Thymus (tissue), 11 donors: ENCODE measurements at regions not wholly inside any gene's neighbourhood (a gene's known extent, or its start where the extent isn't known, plus 50 kb on each side); places are given as distances from the start of the nearest gene placed in this dataset.
"Not testable (repeated sequence)": the region's sequence is repeated elsewhere in the genome, so short reads cannot be mapped to it uniquely, and the experiment has no call there.

Experiments used
- DNase-seq, 9 donors: peaks; one replicate each; pipeline ENCODE4 v3.0.0-alpha.2; 2013; ENCODE audit warnings: low spot score in 9 of 9, low read depth in 6 of 9, missing footprints in 1 of 9
- H3K27ac ChIP-seq, 2 donors: one replicate each; pipeline ENCODE4 v1.5.1; 2013; ENCODE audit warnings: control low read depth in 1 of 2, low read depth in 1 of 2, low read length in 1 of 2, mild to moderate bottlenecking in 1 of 2, moderate library complexity in 1 of 2
- H3K27me3 ChIP-seq, 2 donors: one replicate each; pipeline ENCODE4 v1.5.1; 2013; ENCODE audit warnings: low read length in 1 of 2; ENCODE audit not compliant: control insufficient read depth in 2 of 2, insufficient read depth in 1 of 2
- H3K36me3 ChIP-seq, 2 donors: one replicate each; pipeline ENCODE4 v1.5.1; 2013; ENCODE audit warnings: low read length in 1 of 2, mild to moderate bottlenecking in 1 of 2, moderate library complexity in 1 of 2; ENCODE audit not compliant: control insufficient read depth in 2 of 2, insufficient read depth in 2 of 2
- H3K4me1 ChIP-seq, 2 donors: one replicate each; pipeline ENCODE4 v1.5.1; 2013; ENCODE audit warnings: low read length in 2 of 2; ENCODE audit not compliant: control insufficient read depth in 2 of 2, insufficient read depth in 2 of 2
- H3K4me3 ChIP-seq, 2 donors: one replicate each; pipeline ENCODE4 v1.5.1; 2013; ENCODE audit warnings: low read length in 2 of 2, control low read depth in 1 of 2, mild to moderate bottlenecking in 1 of 2
- H3K9me3 ChIP-seq, 2 donors: one replicate each; pipeline ENCODE4 v1.5.1; 2013; ENCODE audit warnings: low read length in 1 of 2, mild to moderate bottlenecking in 1 of 2; ENCODE audit not compliant: control insufficient read depth in 2 of 2, insufficient read depth in 1 of 2
- WGBS: extraction: QIAGEN DNeasy Blood & Tissue Kit; methylation state at CpG from one replicate; pipeline ENCODE4 v1.1.7; 2013; 5-methylcytosine and 5-hydroxymethylcytosine counted together
- donor health status: healthy.

DNA sequence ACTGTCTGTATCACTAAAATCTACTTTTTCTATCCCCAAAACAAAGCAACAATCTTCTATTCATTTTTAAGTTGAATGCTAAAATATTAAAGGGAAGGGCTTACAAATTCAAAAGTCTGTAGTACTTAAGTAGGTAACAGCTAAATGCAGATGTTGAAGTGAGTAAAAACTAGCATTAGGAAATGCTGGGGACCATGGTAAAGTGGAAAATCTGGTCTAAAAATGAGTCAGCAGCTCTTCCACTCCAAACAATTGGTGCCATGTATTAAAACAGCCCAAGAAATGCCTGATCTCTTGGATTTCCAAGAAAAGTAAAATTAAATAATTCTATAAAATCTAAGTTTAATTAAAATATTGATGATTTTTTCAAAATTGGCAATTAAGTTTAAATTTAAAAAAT, 73.3 kb upstream of the PPP3CA start:
- H3K36me3 ChIP-seq, result no peaks in the 10 kb centered on the region
- H3K27me3 ChIP-seq, result peaks cover 0 to 16% of the 10 kb centered on the region in 2 donors

DNA sequence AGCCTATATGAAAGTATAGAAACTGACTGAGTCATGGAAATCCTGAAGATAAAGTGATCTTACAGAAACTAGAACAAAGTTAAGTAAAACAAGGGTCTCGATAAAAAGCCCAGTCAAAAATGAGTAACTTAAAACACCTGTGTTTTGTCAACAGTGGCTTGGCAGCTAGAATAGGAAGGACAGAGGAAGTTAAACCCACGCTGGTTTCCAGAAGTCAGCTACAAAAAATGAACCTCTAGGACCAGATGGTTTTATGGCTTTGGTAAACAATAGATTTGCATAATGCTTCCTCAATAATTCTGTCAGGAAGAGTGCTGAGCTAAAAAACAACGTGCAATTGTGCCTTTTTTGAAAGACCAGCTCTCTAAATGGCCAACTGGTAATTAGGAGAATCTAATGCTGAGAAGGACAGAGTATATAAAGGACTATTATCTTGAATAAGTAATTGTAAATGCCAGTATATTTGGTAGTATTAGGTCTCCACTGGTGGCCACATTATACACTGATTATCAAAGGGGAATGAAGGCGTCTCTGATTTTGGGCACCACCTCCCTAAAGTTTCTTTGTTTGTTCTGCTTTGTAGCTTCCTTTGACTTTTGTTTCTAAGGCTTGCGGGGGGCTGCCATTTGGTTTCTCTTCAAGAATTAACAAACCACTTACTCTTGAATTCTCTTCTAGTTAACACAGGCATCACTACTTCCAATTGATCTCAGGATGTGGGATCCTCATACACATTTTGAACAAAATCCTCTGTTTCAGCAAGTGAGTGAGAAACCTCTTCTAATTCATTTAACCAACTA, 72.2 kb upstream of the PPP3CA start:
- peaks cover 6 to 18% of the 10 kb centered on the region in 2 donors for H3K4me1 ChIP-seq

More for the DNA sequence above, 73.3 kb upstream of the PPP3CA start:
- peaks cover 6 to 18% of the 10 kb centered on the region in 2 donors for H3K4me1 ChIP-seq
- no peak overlapping the region for H3K27ac ChIP-seq
- H3K4me3 ChIP-seq, result no peak overlapping the region
- peaks cover 0 to 15% of the 10 kb centered on the region in 2 donors for H3K9me3 ChIP-seq
- DNase-seq, result no peak

DNA sequence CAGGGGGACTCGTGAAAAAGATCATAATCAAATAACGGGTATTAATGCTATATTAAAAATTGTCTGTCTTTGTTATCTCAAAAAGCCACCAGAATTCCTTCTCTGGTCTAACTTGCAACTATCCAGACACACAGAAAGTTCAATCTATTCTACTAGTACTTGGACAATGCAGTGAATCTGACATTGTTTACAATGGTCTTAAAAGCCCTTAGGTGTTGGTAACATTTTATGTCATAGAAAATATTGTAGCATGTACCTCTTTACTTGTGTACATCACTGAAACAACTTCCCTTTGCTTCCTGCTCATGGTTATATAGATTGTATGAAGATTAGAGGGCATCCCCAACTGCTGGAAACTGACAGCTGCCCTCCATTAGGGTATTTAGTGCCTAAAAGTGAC, 71.1 kb upstream of the PPP3CA start:
- Histone ChIP-seq H3K36me3 (no peaks in the 10 kb centered on the region), H3K4me3 (no peak overlapping the region), H3K9me3 (peaks cover 0 to 15% of the 10 kb centered on the region in 2 donors), H3K27me3 (peaks cover 0 to 22% of the 10 kb centered on the region in 2 donors), H3K4me1 (peaks cover 6 to 18% of the 10 kb centered on the region in 2 donors), H3K27ac (no peak overlapping the region)
- 4% methylated on average over 2 of the region's 2 CpGs for WGBS
- DNase-seq, result peak in 1 of 9 donors; percentile 8

More for the DNA sequence above, 72.2 kb upstream of the PPP3CA start:
- H3K27me3 ChIP-seq, result peaks cover 0 to 21% of the 10 kb centered on the region in 2 donors
- H3K27ac ChIP-seq, result no peak overlapping the region
- no peak overlapping the region for H3K4me3 ChIP-seq
- WGBS, result 16% methylated on average over 5 of the region's 5 CpGs
- no peaks in the 10 kb centered on the region for H3K36me3 ChIP-seq
- DNase-seq, result peak in 4 of 9 donors; percentile 19 to 64 (median 28)
- peaks cover 0 to 15% of the 10 kb centered on the region in 2 donors for H3K9me3 ChIP-seq

- no peak overlapping the region for H3K4me3 ChIP-seq
- peaks cover 6 to 18% of the 10 kb centered on the region in 2 donors for H3K4me1 ChIP-seq
- peaks cover 0 to 15% of the 10 kb centered on the region in 2 donors for H3K9me3 ChIP-seq
- WGBS, result 2% methylated on average over 2 of the region's 2 CpGs
- peaks cover 0 to 22% of the 10 kb centered on the region in 2 donors for H3K27me3 ChIP-seq
- peak; percentile 40 to 90 (median 72) for DNase-seq
- H3K27ac ChIP-seq, result no peak overlapping the region
- H3K36me3 ChIP-seq, result no peaks in the 10 kb centered on the region
Measured at GRCh38 chr4:101418055-101418454, 70.7 kb upstream of the PPP3CA start.

DNA sequence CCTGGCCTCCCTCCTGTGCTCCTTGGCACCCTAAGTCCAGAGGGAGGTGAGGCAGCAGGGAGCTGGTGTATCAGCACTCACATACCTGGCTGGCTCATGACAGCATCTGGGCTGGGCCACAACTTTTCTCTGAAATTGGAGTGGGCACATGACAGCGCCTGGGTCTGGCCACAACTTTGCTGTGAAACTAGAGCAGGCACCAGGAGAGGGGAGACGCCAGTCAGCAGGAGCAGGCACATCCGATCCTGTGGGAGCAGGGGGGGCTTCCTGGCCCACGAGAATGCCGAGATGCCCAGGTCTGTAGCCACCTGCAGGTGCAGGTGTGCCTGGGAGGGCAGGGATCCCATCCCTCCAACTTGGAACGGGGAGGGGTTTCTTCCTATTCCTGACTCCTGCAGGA, 69.7 kb upstream of the PPP3CA start:
- peaks cover 0 to 15% of the 10 kb centered on the region in 2 donors for H3K9me3 ChIP-seq
- H3K36me3 ChIP-seq, result no peaks in the 10 kb centered on the region
- peaks cover 0 to 22% of the 10 kb centered on the region in 2 donors for H3K27me3 ChIP-seq
- DNase-seq, result no peak
- 54% methylated on average over 6 of the region's 6 CpGs for WGBS
- H3K27ac ChIP-seq, result no peak overlapping the region
- H3K4me1 ChIP-seq, result peaks cover 6 to 18% of the 10 kb centered on the region in 2 donors
- no peak overlapping the region for H3K4me3 ChIP-seq

GRCh38 chr4:101415962-101416361, 68.6 kb upstream of the PPP3CA start:
- DNase-seq, result no peak
- peaks cover 6 to 18% of the 10 kb centered on the region in 2 donors for H3K4me1 ChIP-seq
- WGBS, result 98% methylated on average over 6 of the region's 6 CpGs
- H3K27ac ChIP-seq, result no peak overlapping the region
- peaks cover 0 to 15% of the 10 kb centered on the region in 2 donors for H3K9me3 ChIP-seq
- peaks cover 0 to 22% of the 10 kb centered on the region in 2 donors for H3K27me3 ChIP-seq
- no peaks in the 10 kb centered on the region for H3K36me3 ChIP-seq
- no peak overlapping the region for H3K4me3 ChIP-seq

DNA sequence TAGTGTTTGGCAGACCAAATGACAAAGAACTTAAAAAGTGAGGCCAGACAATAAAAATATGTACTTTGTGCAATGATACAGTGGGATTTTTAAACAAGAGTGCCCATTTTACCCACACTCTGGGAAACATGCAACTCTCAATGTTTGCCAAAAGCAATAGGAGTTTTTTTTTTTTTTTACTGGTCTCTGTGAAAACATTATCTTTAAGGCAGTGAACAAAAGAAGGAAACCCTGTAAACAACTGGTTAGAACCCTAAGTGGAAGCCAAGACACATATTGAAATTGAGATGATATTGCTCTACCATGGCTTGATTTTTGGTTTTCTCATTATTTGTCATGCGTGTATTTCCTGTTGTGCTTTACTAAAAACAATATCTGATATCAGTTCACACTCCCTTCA, 67.2 kb upstream of the PPP3CA start:
- DNase-seq, result no peak
- WGBS, result 92% methylated on average over 1 of the region's 1 CpG
- peaks cover 4 to 15% of the 10 kb centered on the region in 2 donors for H3K4me1 ChIP-seq
- H3K4me3 ChIP-seq, result no peak overlapping the region
- peaks cover 0 to 22% of the 10 kb centered on the region in 2 donors for H3K27me3 ChIP-seq
- peaks cover 0 to 15% of the 10 kb centered on the region in 2 donors for H3K9me3 ChIP-seq
- no peak overlapping the region for H3K27ac ChIP-seq
- H3K36me3 ChIP-seq, result no peaks in the 10 kb centered on the region

DNA sequence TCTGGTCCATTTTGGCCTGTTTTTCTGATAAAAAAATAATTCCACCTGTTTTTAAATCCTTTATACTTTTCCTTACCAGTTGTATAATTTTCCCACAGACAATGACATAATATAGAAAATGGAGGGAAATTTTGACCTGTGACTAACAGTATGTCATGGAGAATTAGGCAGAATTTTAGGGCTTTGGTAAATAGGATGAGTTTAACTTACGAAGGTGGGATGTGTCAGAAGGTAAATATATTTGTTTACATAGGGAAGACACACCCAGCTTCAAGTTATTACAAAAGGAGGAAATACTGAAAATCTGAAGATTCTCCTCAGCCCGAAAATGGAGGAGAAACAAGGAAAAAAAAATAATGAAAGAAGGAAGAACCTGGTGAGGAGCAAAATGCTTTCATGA, 64.6 kb upstream of the PPP3CA start:
- DNase-seq, result no peak
- H3K27me3 ChIP-seq, result peaks cover 0 to 18% of the 10 kb centered on the region in 2 donors
- H3K9me3 ChIP-seq, result peaks cover 0 to 11% of the 10 kb centered on the region in 2 donors
- peaks cover 0 to 2% of the 10 kb centered on the region in 2 donors for H3K4me1 ChIP-seq
- H3K27ac ChIP-seq, result no peak overlapping the region
- WGBS, result 96% methylated on average over 2 of the region's 2 CpGs
- H3K4me3 ChIP-seq, result no peak overlapping the region
- no peaks in the 10 kb centered on the region for H3K36me3 ChIP-seq

- not testable (repeated sequence) for H3K27ac ChIP-seq, H3K4me3 ChIP-seq, DNase-seq, H3K4me1 ChIP-seq, H3K9me3 ChIP-seq, H3K36me3 ChIP-seq
- 94% methylated on average over 24 of the region's 24 CpGs for WGBS
- peaks cover 0 to 13% of the 10 kb centered on the region in 2 donors for H3K27me3 ChIP-seq
Measured at GRCh38 chr4:101411281-101411910, 64.1 kb upstream of the PPP3CA start.
